ENCODE measurements at regions not wholly inside any gene's neighbourhood (a gene's known extent, or its start where the extent isn't known, plus 50 kb on each side); places are given as distances from the start of the nearest gene placed in this dataset.

- TF ChIP-seq ZNF766 (CRISPR knock-in tag; IDR thresholded peaks at IDR 0.05; ENCODE audit: borderline replicate concordance) (no peak), SCMH1 (CRISPR knock-in tag; IDR thresholded peaks at IDR 0.05; ENCODE audit: borderline replicate concordance) (no peak), ARID3A (IDR thresholded peaks at IDR 0.05; ENCODE audit: low read depth, low read length) (no peak), ZBTB21 (CRISPR knock-in tag; IDR thresholded peaks at IDR 0.05) (no peak), ZC3H4 (CRISPR knock-in tag; IDR thresholded peaks at IDR 0.05; ENCODE audit: borderline replicate concordance) (no peak), ZNF382 (CRISPR knock-in tag; IDR thresholded peaks at IDR 0.05; ENCODE audit: borderline replicate concordance) (no peak), HNRNPLL (IDR thresholded peaks at IDR 0.05; ENCODE audit: low read depth, low read length, poor library complexity, severe bottlenecking) (no peak), TAF15 (IDR thresholded peaks at IDR 0.05; ENCODE audit: low read depth, low read length, poor library complexity, severe bottlenecking) (no peak), FIP1L1 (IDR thresholded peaks at IDR 0.05; ENCODE audit: borderline replicate concordance, insufficient read depth, low read depth, low read length) (no peak), ZNF501 (CRISPR knock-in tag; IDR thresholded peaks at IDR 0.05) (no peak), AGO1 (IDR thresholded peaks at IDR 0.05; ENCODE audit: low read depth, low read length, poor library complexity, severe bottlenecking) (no peak), HES4 (CRISPR knock-in tag; IDR thresholded peaks at IDR 0.05; ENCODE audit: borderline replicate concordance) (peak; percentile 97), PRDM10 (CRISPR knock-in tag; IDR thresholded peaks at IDR 0.05; ENCODE audit: low read depth) (no peak), ZBTB7A (CRISPR knock-in tag; IDR thresholded peaks at IDR 0.05) (peak; percentile 40; the same call in 1 of the 2 replicates), ZNF773 (CRISPR knock-in tag; IDR thresholded peaks at IDR 0.05; ENCODE audit: borderline replicate concordance) (peak; percentile 84; the same call in 1 of the 2 replicates), KMT2A (CRISPR knock-in tag; IDR thresholded peaks at IDR 0.05) (0 out of 2 replicates have a peak, but pooled peaks have one; percentile 28), ZNF550 (CRISPR knock-in tag; IDR thresholded peaks at IDR 0.05; ENCODE audit: borderline replicate concordance) (no peak)
- TF ChIP-seq, protein P1, sequence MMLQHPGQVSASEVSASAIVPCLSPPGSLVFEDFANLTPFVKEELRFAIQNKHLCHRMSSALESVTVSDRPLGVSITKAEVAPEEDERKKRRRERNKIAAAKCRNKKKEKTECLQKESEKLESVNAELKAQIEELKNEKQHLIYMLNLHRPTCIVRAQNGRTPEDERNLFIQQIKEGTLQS (CRISPR knock-in tag; IDR thresholded peaks at IDR 0.05) = 0 out of 2 replicates have a peak, but pooled peaks have one; percentile 39
- TF ChIP-seq, protein P2, sequence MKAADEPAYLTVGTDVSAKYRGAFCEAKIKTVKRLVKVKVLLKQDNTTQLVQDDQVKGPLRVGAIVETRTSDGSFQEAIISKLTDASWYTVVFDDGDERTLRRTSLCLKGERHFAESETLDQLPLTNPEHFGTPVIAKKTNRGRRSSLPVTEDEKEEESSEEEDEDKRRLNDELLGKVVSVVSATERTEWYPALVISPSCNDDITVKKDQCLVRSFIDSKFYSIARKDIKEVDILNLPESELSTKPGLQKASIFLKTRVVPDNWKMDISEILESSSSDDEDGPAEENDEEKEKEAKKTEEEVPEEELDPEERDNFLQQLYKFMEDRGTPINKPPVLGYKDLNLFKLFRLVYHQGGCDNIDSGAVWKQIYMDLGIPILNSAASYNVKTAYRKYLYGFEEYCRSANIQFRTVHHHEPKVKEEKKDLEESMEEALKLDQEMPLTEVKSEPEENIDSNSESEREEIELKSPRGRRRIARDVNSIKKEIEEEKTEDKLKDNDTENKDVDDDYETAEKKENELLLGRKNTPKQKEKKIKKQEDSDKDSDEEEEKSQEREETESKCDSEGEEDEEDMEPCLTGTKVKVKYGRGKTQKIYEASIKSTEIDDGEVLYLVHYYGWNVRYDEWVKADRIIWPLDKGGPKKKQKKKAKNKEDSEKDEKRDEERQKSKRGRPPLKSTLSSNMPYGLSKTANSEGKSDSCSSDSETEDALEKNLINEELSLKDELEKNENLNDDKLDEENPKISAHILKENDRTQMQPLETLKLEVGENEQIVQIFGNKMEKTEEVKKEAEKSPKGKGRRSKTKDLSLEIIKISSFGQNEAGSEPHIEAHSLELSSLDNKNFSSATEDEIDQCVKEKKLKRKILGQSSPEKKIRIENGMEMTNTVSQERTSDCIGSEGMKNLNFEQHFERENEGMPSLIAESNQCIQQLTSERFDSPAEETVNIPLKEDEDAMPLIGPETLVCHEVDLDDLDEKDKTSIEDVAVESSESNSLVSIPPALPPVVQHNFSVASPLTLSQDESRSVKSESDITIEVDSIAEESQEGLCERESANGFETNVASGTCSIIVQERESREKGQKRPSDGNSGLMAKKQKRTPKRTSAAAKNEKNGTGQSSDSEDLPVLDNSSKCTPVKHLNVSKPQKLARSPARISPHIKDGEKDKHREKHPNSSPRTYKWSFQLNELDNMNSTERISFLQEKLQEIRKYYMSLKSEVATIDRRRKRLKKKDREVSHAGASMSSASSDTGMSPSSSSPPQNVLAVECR (CRISPR knock-in tag; IDR thresholded peaks at IDR 0.05; ENCODE audit: borderline replicate concordance) = peak; percentile 43; the same call in 1 of the 2 replicates
Observed at GRCh38 chr22:23404689-23405365, 175.3 kb downstream of the IGLL1 start (continued).
